NCI-H510A (cell line): ENCODE measurements at regions not wholly inside any gene's neighbourhood (a gene's known extent, or its start where the extent isn't known, plus 50 kb on each side); places are given as distances from the start of the nearest gene placed in this dataset.

Source experiments
- DNase-seq: peaks from one replicate; lab custom pipeline; 2025; lab: John Stamatoyannopoulos, UW

- DNase-seq: no peak
Observed at GRCh38 chrX:88526385-88526784, 220.6 kb upstream of the CPXCR1 start.

GRCh38 chrX:88558421-88558820 is 188.6 kb upstream of the CPXCR1 start:
- no peak for DNase-seq

- no peak for DNase-seq
Observed at GRCh38 chrX:88560673-88561330, 186.2 kb upstream of the CPXCR1 start.

- peak; percentile 20 for DNase-seq
Observed at GRCh38 chrX:88584283-88584682, 162.7 kb upstream of the CPXCR1 start.

GRCh38 chrX:88586317-88586716 is 160.7 kb upstream of the CPXCR1 start:
- DNase-seq: no peak

- DNase-seq: no peak
Observed at GRCh38 chrX:88603237-88603636, 143.8 kb upstream of the CPXCR1 start.

GRCh38 chrX:88604433-88605221 is 142.4 kb upstream of the CPXCR1 start:
- no peak for DNase-seq

GRCh38 chrX:88605222-88605583 is 141.8 kb upstream of the CPXCR1 start:
- no peak for DNase-seq

- DNase-seq: no peak
Observed at GRCh38 chrX:88612870-88613329, 134.1 kb upstream of the CPXCR1 start.

GRCh38 chrX:88613338-88613737 is 133.7 kb upstream of the CPXCR1 start:
- DNase-seq: peak; percentile 0

GRCh38 chrX:88621278-88621677 is 125.7 kb upstream of the CPXCR1 start:
- no peak for DNase-seq

GRCh38 chrX:88655460-88655859 is 91.6 kb upstream of the CPXCR1 start:
- no peak for DNase-seq

GRCh38 chrX:88660836-88661235 is 86.2 kb upstream of the CPXCR1 start:
- no peak for DNase-seq

GRCh38 chrX:88672261-88672660 is 74.8 kb upstream of the CPXCR1 start:
- DNase-seq: no peak
